ENCODE measurements at regions not wholly inside any gene's neighbourhood (a gene's known extent, or its start where the extent isn't known, plus 50 kb on each side); places are given as distances from the start of the nearest gene placed in this dataset.

DNA sequence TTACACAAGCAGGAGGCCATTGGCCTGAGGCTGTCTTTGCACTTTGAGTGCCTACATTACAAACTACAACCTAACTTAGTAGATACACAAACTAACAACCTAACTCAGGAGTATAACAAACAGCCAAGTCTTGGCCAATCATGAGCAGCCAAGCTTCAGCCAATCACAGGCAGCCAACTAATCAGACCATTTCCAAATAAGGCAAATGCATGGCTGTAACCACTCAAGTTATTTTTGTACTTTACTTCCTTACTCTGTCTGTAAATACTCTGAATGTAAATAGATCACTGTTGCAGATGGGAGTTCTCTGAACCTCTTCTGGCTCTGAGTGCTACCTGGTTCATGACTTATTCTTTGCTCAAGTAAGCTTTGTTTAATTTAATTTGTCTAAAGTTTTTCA is 748.1 kb upstream of the SGCG start:
- no peaks in the 10 kb centered on the region for H3K79me1 ChIP-seq (ENCODE audit: low read length)
- no peak overlapping the region for H3K18ac ChIP-seq (ENCODE audit: low read length)
- peaks cover 1% of the 10 kb centered on the region for H3K9me3 ChIP-seq (ENCODE audit: insufficient read depth, low read depth, low read length)
- no peak overlapping the region for H4K91ac ChIP-seq (ENCODE audit: low read depth, low read length)
- H3K4me1 ChIP-seq (ENCODE audit: control insufficient read depth in 1 of 2, insufficient read depth in 2 of 2, low read length in 2 of 2): no peaks in the 10 kb centered on the region
- H3K4me2 ChIP-seq (ENCODE audit: low read length): no peak overlapping the region
- no peak overlapping the region for H3K14ac ChIP-seq (ENCODE audit: low read length)
- H3K9ac ChIP-seq (ENCODE audit: low read length): no peak overlapping the region
- no peak overlapping the region for H2BK5ac ChIP-seq (ENCODE audit: low read depth, low read length, poor library complexity)
- H3K36me3 ChIP-seq (ENCODE audit: control insufficient read depth in 1 of 2, insufficient read depth in 2 of 2, low read length in 2 of 2): no peaks in the 10 kb centered on the region
- H3K4ac ChIP-seq (ENCODE audit: low read depth, low read length): no peak overlapping the region
- no peak overlapping the region for H2BK120ac ChIP-seq (ENCODE audit: insufficient read depth, low read length, poor library complexity)
- H4K8ac ChIP-seq (ENCODE audit: low read depth, low read length): no peak overlapping the region
- H3K79me2 ChIP-seq (ENCODE audit: control insufficient read depth, insufficient read depth, low read length, poor library complexity): no peaks in the 10 kb centered on the region
- DNase-seq: no peak
- no peak overlapping the region for H3K27ac ChIP-seq (ENCODE audit: low read depth, low read length)
- no peaks in the 10 kb centered on the region for H3K27me3 ChIP-seq (ENCODE audit: insufficient read depth, low read length)
- H2AFZ ChIP-seq (ENCODE audit: insufficient read depth, low read length, poor library complexity): no peak overlapping the region
- H4K12ac ChIP-seq (ENCODE audit: low read depth, low read length): no peak overlapping the region
- no peak overlapping the region for H3K4me3 ChIP-seq (ENCODE audit: low read depth, low read length)
- H3K23ac ChIP-seq (ENCODE audit: low read length): no peak overlapping the region
- no peak overlapping the region for H2AK5ac ChIP-seq (ENCODE audit: low read length)
- no peak overlapping the region for H2BK12ac ChIP-seq (ENCODE audit: low read length)

DNA sequence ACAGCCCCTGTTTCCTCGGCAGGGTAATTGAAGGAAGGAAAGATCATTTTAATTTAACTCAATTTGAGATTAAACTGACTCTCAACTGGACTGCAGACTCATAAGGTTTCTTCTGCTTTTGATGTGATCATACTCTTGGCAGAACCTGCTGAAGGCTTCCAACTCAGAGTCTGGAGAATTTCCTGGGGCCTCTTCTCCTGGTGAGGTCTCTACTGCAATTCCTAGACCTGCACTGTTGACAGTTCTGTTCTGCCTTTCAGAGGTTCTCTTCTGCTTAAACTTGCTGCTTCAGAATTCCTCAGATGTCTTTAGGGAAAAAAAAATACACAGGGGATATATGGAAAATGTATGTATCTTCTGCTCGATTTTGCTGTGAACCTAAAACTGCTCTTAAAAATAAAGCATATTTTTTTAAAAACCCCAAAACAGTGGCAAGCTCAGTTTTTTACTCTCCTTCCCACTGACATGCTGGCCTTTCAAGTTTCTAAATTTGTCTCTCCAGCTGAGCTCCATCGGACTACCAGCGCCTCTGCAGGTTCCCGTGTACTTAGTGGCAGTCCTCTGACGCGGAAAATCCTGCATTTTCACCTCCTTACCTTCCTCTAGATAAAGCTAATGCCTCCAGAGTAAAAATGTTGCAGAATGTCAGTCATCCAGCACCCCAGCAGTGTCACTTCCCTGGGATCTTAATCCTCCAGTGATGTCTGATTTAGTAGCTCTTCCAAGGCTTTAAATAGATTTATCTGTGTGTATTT is 733.5 kb upstream of the SGCG start:
- no peak overlapping the region for H2BK12ac ChIP-seq (ENCODE audit: low read length)
- no peak overlapping the region for H3K4ac ChIP-seq (ENCODE audit: low read depth, low read length)
- H3K79me2 ChIP-seq (ENCODE audit: control insufficient read depth, insufficient read depth, low read length, poor library complexity): no peaks in the 10 kb centered on the region
- no peak overlapping the region for H3K18ac ChIP-seq (ENCODE audit: low read length)
- H2BK120ac ChIP-seq (ENCODE audit: insufficient read depth, low read length, poor library complexity): no peak overlapping the region
- H4K12ac ChIP-seq (ENCODE audit: low read depth, low read length): no peak overlapping the region
- WGBS (ENCODE audit: extremely low coverage, insufficient coverage, insufficient read length): no CpG with 5 or more reads among the region's 7 CpGs
- no peak overlapping the region for H3K23ac ChIP-seq (ENCODE audit: low read length)
- H3K27ac ChIP-seq (ENCODE audit: low read depth, low read length): no peak overlapping the region
- no peaks in the 10 kb centered on the region for H3K36me3 ChIP-seq (ENCODE audit: control insufficient read depth in 1 of 2, insufficient read depth in 2 of 2, low read length in 2 of 2)
- H2AFZ ChIP-seq (ENCODE audit: insufficient read depth, low read length, poor library complexity): no peak overlapping the region
- no peaks in the 10 kb centered on the region for H3K79me1 ChIP-seq (ENCODE audit: low read length)
- H3K4me3 ChIP-seq (ENCODE audit: low read depth, low read length): no peak overlapping the region
- H2BK5ac ChIP-seq (ENCODE audit: low read depth, low read length, poor library complexity): no peak overlapping the region
- H3K27me3 ChIP-seq (ENCODE audit: insufficient read depth, low read length): no peaks in the 10 kb centered on the region
- no peak for DNase-seq
- H3K4me1 ChIP-seq (ENCODE audit: control insufficient read depth in 1 of 2, insufficient read depth in 2 of 2, low read length in 2 of 2): no peaks in the 10 kb centered on the region
- no peak overlapping the region for H3K4me2 ChIP-seq (ENCODE audit: low read length)
- H4K8ac ChIP-seq (ENCODE audit: low read depth, low read length): no peak overlapping the region
- no peaks in the 10 kb centered on the region for H3K9me3 ChIP-seq (ENCODE audit: insufficient read depth, low read depth, low read length)
- H4K91ac ChIP-seq (ENCODE audit: low read depth, low read length): no peak overlapping the region
- H3K9ac ChIP-seq (ENCODE audit: low read length): no peak overlapping the region
- H2AK5ac ChIP-seq (ENCODE audit: low read length): no peak overlapping the region
- no peak overlapping the region for H3K14ac ChIP-seq (ENCODE audit: low read length)

DNA sequence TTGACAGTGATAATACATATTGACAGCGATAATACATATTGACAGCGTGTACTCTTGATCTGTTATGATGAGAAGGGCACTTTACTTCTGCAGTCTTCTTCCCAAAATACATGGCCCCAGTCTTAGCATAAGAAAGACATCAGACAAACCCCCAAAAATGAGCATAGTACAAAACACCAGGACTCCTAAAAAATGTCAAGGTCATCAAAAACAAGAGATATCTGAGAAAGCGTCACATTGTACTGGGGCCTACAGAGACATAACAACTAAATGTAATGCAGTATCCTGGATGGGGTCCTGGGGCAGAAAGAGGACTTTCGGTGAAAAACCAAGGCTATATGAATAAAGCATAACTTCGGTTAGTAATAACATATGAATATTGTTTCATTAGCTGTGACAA is 731.5 kb upstream of the SGCG start:
- Histone ChIP-seq H2BK120ac (ENCODE audit: insufficient read depth, low read length, poor library complexity) (no peak overlapping the region), H3K18ac (ENCODE audit: low read length) (no peak overlapping the region), H3K23ac (ENCODE audit: low read length) (no peak overlapping the region), H2AK5ac (ENCODE audit: low read length) (no peak overlapping the region), H4K12ac (ENCODE audit: low read depth, low read length) (no peak overlapping the region), H3K79me2 (ENCODE audit: control insufficient read depth, insufficient read depth, low read length, poor library complexity) (no peaks in the 10 kb centered on the region), H3K9me3 (ENCODE audit: insufficient read depth, low read depth, low read length) (no peaks in the 10 kb centered on the region), H3K27ac (ENCODE audit: low read depth, low read length) (no peak overlapping the region), H3K4me3 (ENCODE audit: low read depth, low read length) (no peak overlapping the region), H2BK5ac (ENCODE audit: low read depth, low read length, poor library complexity) (no peak overlapping the region), H4K8ac (ENCODE audit: low read depth, low read length) (no peak overlapping the region), H3K79me1 (ENCODE audit: low read length) (no peaks in the 10 kb centered on the region), H3K4me2 (ENCODE audit: low read length) (no peak overlapping the region), H2AFZ (ENCODE audit: insufficient read depth, low read length, poor library complexity) (no peak overlapping the region), H3K14ac (ENCODE audit: low read length) (no peak overlapping the region), H2BK12ac (ENCODE audit: low read length) (no peak overlapping the region), H3K36me3 (ENCODE audit: control insufficient read depth in 1 of 2, insufficient read depth in 2 of 2, low read length in 2 of 2) (no peaks in the 10 kb centered on the region), H3K4me1 (ENCODE audit: control insufficient read depth in 1 of 2, insufficient read depth in 2 of 2, low read length in 2 of 2) (no peaks in the 10 kb centered on the region), H4K91ac (ENCODE audit: low read depth, low read length) (no peak overlapping the region), H3K4ac (ENCODE audit: low read depth, low read length) (no peak overlapping the region), H3K27me3 (ENCODE audit: insufficient read depth, low read length) (no peaks in the 10 kb centered on the region), H3K9ac (ENCODE audit: low read length) (no peak overlapping the region)
- WGBS (ENCODE audit: extremely low coverage, insufficient coverage, insufficient read length): no CpG with 5 or more reads among the region's 5 CpGs
- DNase-seq: no peak

DNA sequence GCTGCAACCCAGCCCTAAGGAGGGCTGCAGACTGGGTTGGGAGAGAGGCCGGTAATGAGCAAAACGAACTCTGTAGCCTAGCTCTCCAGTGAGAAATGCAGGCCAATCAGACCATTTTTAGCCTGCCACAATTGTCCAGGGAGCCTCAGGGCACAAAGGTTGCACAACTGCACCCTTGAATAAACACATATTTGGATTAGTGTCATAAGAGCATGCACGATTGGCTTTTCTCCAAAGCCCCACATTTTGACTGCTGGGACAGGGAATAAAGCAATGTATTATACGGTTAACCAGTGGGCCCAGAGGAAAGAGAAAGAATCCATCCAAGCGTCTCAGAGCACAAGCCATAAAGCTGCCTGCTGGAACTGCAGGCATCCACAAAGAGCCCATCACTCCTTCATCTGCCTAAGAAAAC is 729.4 kb upstream of the SGCG start:
- Histone ChIP-seq H3K9ac (ENCODE audit: low read length) (no peak overlapping the region), H3K4me2 (ENCODE audit: low read length) (no peak overlapping the region), H3K27me3 (ENCODE audit: insufficient read depth, low read length) (no peaks in the 10 kb centered on the region), H2AK5ac (ENCODE audit: low read length) (no peak overlapping the region), H4K91ac (ENCODE audit: low read depth, low read length) (no peak overlapping the region), H3K18ac (ENCODE audit: low read length) (no peak overlapping the region), H3K36me3 (ENCODE audit: control insufficient read depth in 1 of 2, insufficient read depth in 2 of 2, low read length in 2 of 2) (no peaks in the 10 kb centered on the region), H3K4ac (ENCODE audit: low read depth, low read length) (no peak overlapping the region), H3K4me3 (ENCODE audit: low read depth, low read length) (no peak overlapping the region), H3K23ac (ENCODE audit: low read length) (no peak overlapping the region), H3K27ac (ENCODE audit: low read depth, low read length) (no peak overlapping the region), H4K12ac (ENCODE audit: low read depth, low read length) (no peak overlapping the region), H2BK120ac (ENCODE audit: insufficient read depth, low read length, poor library complexity) (no peak overlapping the region), H4K8ac (ENCODE audit: low read depth, low read length) (no peak overlapping the region), H3K14ac (ENCODE audit: low read length) (no peak overlapping the region), H2AFZ (ENCODE audit: insufficient read depth, low read length, poor library complexity) (no peak overlapping the region), H2BK12ac (ENCODE audit: low read length) (no peak overlapping the region), H3K79me2 (ENCODE audit: control insufficient read depth, insufficient read depth, low read length, poor library complexity) (no peaks in the 10 kb centered on the region), H3K79me1 (ENCODE audit: low read length) (no peaks in the 10 kb centered on the region), H2BK5ac (ENCODE audit: low read depth, low read length, poor library complexity) (no peak overlapping the region), H3K4me1 (ENCODE audit: control insufficient read depth in 1 of 2, insufficient read depth in 2 of 2, low read length in 2 of 2) (peaks cover 2% of the 10 kb centered on the region in 2 experiments), H3K9me3 (ENCODE audit: insufficient read depth, low read depth, low read length) (no peaks in the 10 kb centered on the region)
- no CpG with 5 or more reads among the region's 5 CpGs for WGBS (ENCODE audit: extremely low coverage, insufficient coverage, insufficient read length)
- peak; percentile 3 to 46 for DNase-seq
